MCF 10A (cell line): ENCODE measurements at regions not wholly inside any gene's neighbourhood (a gene's known extent, or its start where the extent isn't known, plus 50 kb on each side); places are given as distances from the start of the nearest gene placed in this dataset.

Experiments used
- BruUV-seq: library from RNA; stranded (reverse); fragments of 400-500 nt; replicated peaks from 2 replicates; lab custom pipeline; 2021; lab: Mats Ljungman, UMichigan
- CTCF ChIA-PET: fragments of 300-600 bp; sonication (Branson Sonifier 250); formaldehyde crosslinking; extraction: SDS; loops from one replicate; lab custom pipeline; 2021; ENCODE audit warnings: antibody characterized with exemption, inconsistent platforms; lab: Yijun Ruan, JAX
- POLR2A ChIA-PET: fragments of 300-600, 350-650 bp; sonication (Branson Sonifier 250); formaldehyde crosslinking; extraction: SDS; loops from one replicate; lab custom pipeline; 2020; ENCODE audit warnings: antibody characterized with exemption, inconsistent platforms; lab: Yijun Ruan, JAX
- DNase-seq: peaks from one replicate; pipeline ENCODE4 v3.0.0-alpha.2; 2018; ENCODE audit not compliant: unreplicated experiment
- H3K27ac Mint-ChIP-seq: one replicate; pipeline ENCODE4 v1.8.0; 2022; ENCODE audit warnings: mild to moderate bottlenecking, low read depth, mixed read lengths; ENCODE audit not compliant: unreplicated experiment
- H3K27me3 Mint-ChIP-seq: one replicate; pipeline ENCODE4 v1.8.0; 2022; ENCODE audit warnings: mixed read lengths; ENCODE audit not compliant: insufficient read depth, unreplicated experiment
- H3K36me3 Mint-ChIP-seq: one replicate; pipeline ENCODE4 v1.8.0; 2022; ENCODE audit warnings: mild to moderate bottlenecking, moderate library complexity, mixed read lengths; ENCODE audit not compliant: insufficient read depth, unreplicated experiment
- H3K4me1 Mint-ChIP-seq: one replicate; pipeline ENCODE4 v1.8.0; 2022; ENCODE audit warnings: mixed read lengths; ENCODE audit not compliant: insufficient read depth, unreplicated experiment
- H3K4me3 Mint-ChIP-seq: one replicate; pipeline ENCODE4 v1.8.0; 2022; ENCODE audit warnings: mild to moderate bottlenecking, moderate library complexity, mixed read lengths; ENCODE audit not compliant: unreplicated experiment
- H3K9me3 Mint-ChIP-seq: one replicate; pipeline ENCODE4 v1.8.0; 2022; ENCODE audit warnings: mixed read lengths; ENCODE audit not compliant: unreplicated experiment
- intact Hi-C: fragments of 100-400 bp; cut with micrococcal nuclease; formaldehyde crosslinking; loops from 2 replicates; pipeline ENCODE4 v1.14.1; 2022
- TF ChIP-seq, protein P1 (sequence below): fragments of 200-600 bp; IDR thresholded peaks from one replicate; pipeline ENCODE4 v1.8.0; 2022; ENCODE audit warnings: antibody characterized with exemption, mild to moderate bottlenecking; ENCODE audit not compliant: unreplicated experiment

- Mint-ChIP-seq H3K4me3 (no peak overlapping the region), H3K4me1 (no peaks in the 10 kb centered on the region), H3K27me3 (no peaks in the 10 kb centered on the region), H3K36me3 (no peaks in the 10 kb centered on the region), H3K9me3 (peaks cover 16% of the 10 kb centered on the region), H3K27ac (no peak overlapping the region)
- CTCF ChIA-PET = interaction anchor here (0.7 kb wide), 1 partner anchor 34 kb away, joined by 3 read pairs; no protein-coding TSS in a partner anchor
- DNase-seq = no peak
- TF ChIP-seq, protein P1, sequence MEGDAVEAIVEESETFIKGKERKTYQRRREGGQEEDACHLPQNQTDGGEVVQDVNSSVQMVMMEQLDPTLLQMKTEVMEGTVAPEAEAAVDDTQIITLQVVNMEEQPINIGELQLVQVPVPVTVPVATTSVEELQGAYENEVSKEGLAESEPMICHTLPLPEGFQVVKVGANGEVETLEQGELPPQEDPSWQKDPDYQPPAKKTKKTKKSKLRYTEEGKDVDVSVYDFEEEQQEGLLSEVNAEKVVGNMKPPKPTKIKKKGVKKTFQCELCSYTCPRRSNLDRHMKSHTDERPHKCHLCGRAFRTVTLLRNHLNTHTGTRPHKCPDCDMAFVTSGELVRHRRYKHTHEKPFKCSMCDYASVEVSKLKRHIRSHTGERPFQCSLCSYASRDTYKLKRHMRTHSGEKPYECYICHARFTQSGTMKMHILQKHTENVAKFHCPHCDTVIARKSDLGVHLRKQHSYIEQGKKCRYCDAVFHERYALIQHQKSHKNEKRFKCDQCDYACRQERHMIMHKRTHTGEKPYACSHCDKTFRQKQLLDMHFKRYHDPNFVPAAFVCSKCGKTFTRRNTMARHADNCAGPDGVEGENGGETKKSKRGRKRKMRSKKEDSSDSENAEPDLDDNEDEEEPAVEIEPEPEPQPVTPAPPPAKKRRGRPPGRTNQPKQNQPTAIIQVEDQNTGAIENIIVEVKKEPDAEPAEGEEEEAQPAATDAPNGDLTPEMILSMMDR = no peak
- BruUV-seq = no TSS peak
- POLR2A ChIA-PET = no interaction called here
- intact Hi-C loops = no loop called here
Observed at GRCh38 chr18:33805592-33805991, 227.6 kb downstream of the ASXL3 start.

- Mint-ChIP-seq H3K27ac (no peak overlapping the region), H3K9me3 (peaks cover 8% of the 10 kb centered on the region), H3K4me3 (no peak overlapping the region), H3K36me3 (no peaks in the 10 kb centered on the region), H3K4me1 (no peaks in the 10 kb centered on the region), H3K27me3 (no peaks in the 10 kb centered on the region)
- no TSS peak for BruUV-seq
- TF ChIP-seq, protein P1 = no peak
- intact Hi-C loops = no loop called here
- ChIA-PET POLR2A (no interaction called here), CTCF (interaction anchor here (0.8 kb wide), 1 partner anchor 304 kb away, joined by 3 read pairs; no protein-coding TSS in a partner anchor)
- DNase-seq = peak; percentile 71
Observed at GRCh38 chr18:33804258-33804657, 226.2 kb downstream of the ASXL3 start.

DNA sequence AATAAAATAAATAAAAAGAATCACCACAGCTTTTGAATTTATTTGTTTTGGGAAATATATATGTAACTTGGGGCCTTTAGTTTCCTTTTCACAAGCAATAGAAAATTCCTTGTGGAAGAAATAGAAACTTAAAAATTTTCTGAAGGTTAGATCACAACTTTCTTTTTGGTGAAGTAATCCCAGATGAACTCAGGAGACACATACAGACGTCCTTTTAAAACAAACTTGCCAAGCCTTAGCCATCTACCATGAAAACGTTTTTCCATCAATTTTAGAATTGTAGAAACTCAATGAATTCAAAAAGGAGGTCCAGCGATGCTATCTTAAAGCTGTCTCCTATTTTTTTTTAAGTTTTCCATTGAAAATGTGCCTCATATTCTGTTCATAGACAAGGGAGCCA is 225.6 kb downstream of the ASXL3 start:
- Mint-ChIP-seq H3K27me3 (no peaks in the 10 kb centered on the region), H3K36me3 (no peaks in the 10 kb centered on the region), H3K4me3 (no peak overlapping the region), H3K27ac (no peak overlapping the region), H3K9me3 (peaks cover 8% of the 10 kb centered on the region), H3K4me1 (no peaks in the 10 kb centered on the region)
- CTCF ChIA-PET = no interaction called here
- BruUV-seq = no TSS peak
- POLR2A ChIA-PET = no interaction called here
- TF ChIP-seq, protein P1 = no peak
- no peak for DNase-seq
- intact Hi-C loops = no loop called here

GRCh38 chr18:33802955-33803354 is 224.9 kb downstream of the ASXL3 start:
- H3K27me3 Mint-ChIP-seq = no peaks in the 10 kb centered on the region
- CTCF ChIA-PET = no interaction called here
- no peak for DNase-seq
- BruUV-seq = no TSS peak
- H3K4me1 Mint-ChIP-seq = no peaks in the 10 kb centered on the region
- POLR2A ChIA-PET = no interaction called here
- no peak overlapping the region for H3K27ac Mint-ChIP-seq
- H3K9me3 Mint-ChIP-seq = peaks cover 8% of the 10 kb centered on the region
- no peak overlapping the region for H3K4me3 Mint-ChIP-seq
- intact Hi-C loops = no loop called here
- TF ChIP-seq, protein P1 = no peak
- no peaks in the 10 kb centered on the region for H3K36me3 Mint-ChIP-seq
